K562 (cell line): ENCODE measurements at regions not wholly inside any gene's neighbourhood (a gene's known extent, or its start where the extent isn't known, plus 50 kb on each side); places are given as distances from the start of the nearest gene placed in this dataset.

ENCODE experiments used
- ATAC-seq: fragments of 200-7000 bp; cut with Tn5 transposase; 3 replicates; pipeline ENCODE4 v1.9.1; 2020; ENCODE audit warnings: moderate library complexity
- BruUV-seq: library from RNA; stranded (reverse); fragments of 400-500 nt; replicated peaks from 2 replicates; lab custom pipeline; 2021; lab: Mats Ljungman, UMichigan
- CTCF ChIA-PET: fragments of 300-600 bp; formaldehyde crosslinking; extraction: SDS; loops from one replicate; lab custom pipeline; 2021; ENCODE audit warnings: low intra/inter-chr PET ratio; lab: Yijun Ruan, JAX
- POLR2A ChIA-PET: fragments of 300-600, 350-650 bp; sonication (Branson Sonifier 250); formaldehyde crosslinking; extraction: SDS; loops from one replicate; lab custom pipeline; 2021; ENCODE audit warnings: antibody characterized with exemption, inconsistent platforms; lab: Yijun Ruan, JAX
- DNase-seq, 4 experiments: peaks; one replicate each; pipeline versions ENCODE4 v3.0.0 to v3.0.0-alpha.2; 2011 to 2018; ENCODE audit warnings: low spot score in 3 of 4, mixed read lengths in 3 of 4; ENCODE audit errors: extremely low read depth in 1 of 4
- FAIRE-seq: peaks from 2 replicates; lab custom pipeline; 2011; peaks lifted over from hg19 to GRCh38; lab: Jason Lieb, UNC
- H2AFZ ChIP-seq: 2 replicates; pipeline ENCODE4 v1.6.0; 2011; ENCODE audit warnings: low read depth, low read length, control low read depth, inconsistent platforms
- H3K27ac ChIP-seq: fragments of 200-600 bp; 3 replicates; pipeline ENCODE4 v1.8.0; 2011; ENCODE audit warnings: low read depth, mild to moderate bottlenecking, control low read depth, inconsistent platforms, low read length, moderate library complexity, mixed read lengths; ENCODE audit errors: extremely low read depth
- H3K27me3 ChIP-seq, 2 experiments: fragments of 300-600 bp in 1 of 2; 2 replicates in 1 of 2; 3 replicates in 1 of 2; pipeline versions ENCODE4 v1.6.0 to v1.8.0; 2011; ENCODE audit warnings: inconsistent platforms in 2 of 2, low read length in 2 of 2, mild to moderate bottlenecking in 1 of 2, mixed read lengths in 1 of 2, moderate library complexity in 1 of 2; ENCODE audit not compliant: control insufficient read depth in 2 of 2, insufficient read depth in 2 of 2
- H3K36me3 ChIP-seq: fragments of 300-600 bp; 3 replicates; pipeline ENCODE4 v1.8.0; 2011; ENCODE audit warnings: mild to moderate bottlenecking, low read length, inconsistent platforms; ENCODE audit not compliant: control insufficient read depth, insufficient read depth
- H3K4me1 ChIP-seq, 2 experiments: fragments of 200-600 bp in 1 of 2; replicated peaks in 1 of 2; 2 replicates in 1 of 2; 3 replicates in 1 of 2; pipeline versions ENCODE4 v1.5.1 to v1.8.0; 2011; ENCODE audit warnings: inconsistent platforms in 2 of 2, low read length in 2 of 2, mild to moderate bottlenecking in 1 of 2, mixed read lengths in 1 of 2, moderate library complexity in 1 of 2; ENCODE audit not compliant: control insufficient read depth in 2 of 2, insufficient read depth in 2 of 2
- H3K4me2 ChIP-seq: 2 replicates; pipeline ENCODE4 v1.6.1; 2011; ENCODE audit warnings: low read length, control low read depth, inconsistent platforms, mixed read lengths; ENCODE audit not compliant: insufficient read depth
- H3K4me3 ChIP-seq: fragments of 200-600 bp; sonication (generic), shearing (Covaris generic); 2 replicates; pipeline ENCODE4 v1.5.1; 2016; ENCODE audit warnings: control low read depth, inconsistent platforms
- H3K79me2 ChIP-seq: fragments of 200-600 bp; 3 replicates; pipeline ENCODE4 v1.8.0; 2011; ENCODE audit warnings: low read length, inconsistent platforms; ENCODE audit not compliant: control insufficient read depth, insufficient read depth
- H3K9ac ChIP-seq, 2 experiments: 2 replicates each; pipeline versions ENCODE4 v1.6.0 to v1.6.1; 2011; ENCODE audit warnings: low read depth in 2 of 2, low read length in 2 of 2, control low read depth in 1 of 2, inconsistent platforms in 1 of 2, mild to moderate bottlenecking in 1 of 2, mixed read lengths in 1 of 2; ENCODE audit not compliant: insufficient read depth in 1 of 2
- H3K9me1 ChIP-seq: one replicate; pipeline ENCODE4 v1.6.0; 2011; ENCODE audit warnings: inconsistent platforms, mild to moderate bottlenecking, low read length, moderate library complexity; ENCODE audit not compliant: control insufficient read depth, insufficient read depth
- H3K9me3 ChIP-seq: replicated peaks from 2 replicates; pipeline ENCODE4 v1.5.1; 2011; ENCODE audit warnings: low read depth, low read length, inconsistent platforms; ENCODE audit not compliant: control insufficient read depth, insufficient read depth
- H4K20me1 ChIP-seq: replicated peaks from 2 replicates; pipeline ENCODE4 v1.6.1; 2011; ENCODE audit warnings: low read length, inconsistent platforms, mixed read lengths; ENCODE audit not compliant: control insufficient read depth, insufficient read depth
- DIDO1 ChIP-seq: fragments of 450-650 bp; IDR thresholded peaks from 2 replicates; pipeline ENCODE4 v1.6.1; 2016; ENCODE audit warnings: low read depth, missing biosample characterization, missing genetic modification characterization
- MAFG ChIP-seq: fragments of 450-650 bp; conservative IDR thresholded peaks from 2 replicates; pipeline ENCODE4 v1.6.1; 2016; ENCODE audit warnings: missing genetic modification characterization, missing compliant biosample characterization
- MTA3 ChIP-seq: fragments of 450-650 bp; formaldehyde crosslinking; IDR thresholded peaks from 2 replicates; pipeline ENCODE4 v1.6.1; 2017; ENCODE audit warnings: mild to moderate bottlenecking, borderline replicate concordance
- NFXL1 ChIP-seq: fragments of 450-650 bp; formaldehyde crosslinking; IDR thresholded peaks from 2 replicates; pipeline ENCODE4 v1.4.0; 2021; ENCODE audit warnings: mild to moderate bottlenecking
- RBM14 ChIP-seq: fragments of 200-400 bp; formaldehyde crosslinking; IDR thresholded peaks from 2 replicates; pipeline ENCODE4 v1.6.1; 2018; ENCODE audit warnings: low read depth, mild to moderate bottlenecking, low read length, moderate library complexity, borderline replicate concordance; ENCODE audit not compliant: insufficient read depth
- U2AF1 ChIP-seq: fragments of 200-400 bp; formaldehyde crosslinking; optimal IDR thresholded peaks from 2 replicates; pipeline ENCODE3; 2017; ENCODE audit warnings: mild to moderate bottlenecking, low read depth, low read length, moderate library complexity
- ZNF232 ChIP-seq: sonication (generic); formaldehyde crosslinking; IDR thresholded peaks from 2 replicates; pipeline ENCODE4 v1.8.0; 2022; ENCODE audit warnings: mild to moderate bottlenecking, missing genetic modification reagents
- ZNF551 ChIP-seq: fragments of 250-450 bp; sonication (Bioruptor Pico); IDR thresholded peaks from 2 replicates; pipeline ENCODE4 v1.5.0; 2021; ENCODE audit warnings: mild to moderate bottlenecking, moderate library complexity
- WGBS: fragments of 100-300 bp; shearing (Covaris generic); methylation state at CpG from one replicate; pipeline ENCODE4 v1.1.6; 2016; ENCODE audit warnings: low coverage, mixed read lengths; ENCODE audit not compliant: insufficient coverage; ENCODE audit errors: missing lambda C conversion rate; 5-methylcytosine and 5-hydroxymethylcytosine counted together
- in situ Hi-C: fragments of 300-500 bp; cut with MboI; formaldehyde crosslinking; loops from 4 replicates; pipeline ENCODE4 v1.15.0; 2018; ENCODE audit warnings: inconsistent platforms, mixed read lengths
- intact Hi-C: fragments of 100-400 bp; cut with micrococcal nuclease; formaldehyde crosslinking; loops from 2 replicates; pipeline ENCODE4 v1.14.2; 2022
- TF ChIP-seq, protein P1 (sequence below): fragments of 450-650 bp; formaldehyde crosslinking; IDR thresholded peaks from 2 replicates; pipeline ENCODE4 v1.4.0; 2022; ENCODE audit warnings: missing genetic modification characterization
- TF ChIP-seq, protein P2 (sequence below): fragments of 450-650 bp; IDR thresholded peaks from 2 replicates; pipeline ENCODE4 v1.6.1; 2016; ENCODE audit warnings: mild to moderate bottlenecking
- TF ChIP-seq, protein P3 (sequence below): sonication (generic); formaldehyde crosslinking; IDR thresholded peaks from 2 replicates; pipeline ENCODE4 v1.8.1; 2023; ENCODE audit warnings: mild to moderate bottlenecking, missing genetic modification reagents

DNA sequence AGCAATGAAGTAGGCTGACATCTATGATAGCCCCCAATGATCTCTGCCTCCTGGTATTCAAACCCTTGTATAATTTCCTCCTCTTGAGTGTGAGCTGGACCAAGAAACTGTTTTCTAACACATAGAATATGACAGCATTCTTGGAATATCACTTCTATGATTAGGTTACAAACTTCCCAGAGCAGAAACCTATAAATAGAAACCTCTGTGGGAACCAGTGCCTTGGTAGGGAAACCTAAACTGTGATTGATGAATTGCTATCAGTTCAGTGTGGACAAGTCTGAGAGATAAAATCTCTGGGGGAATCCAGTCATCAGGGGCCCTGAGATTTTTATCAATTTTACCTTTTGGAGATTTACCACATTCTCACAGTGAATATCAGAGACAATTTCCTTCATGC is 756.5 kb upstream of the AGA start:
- TF ChIP-seq, protein P1, sequence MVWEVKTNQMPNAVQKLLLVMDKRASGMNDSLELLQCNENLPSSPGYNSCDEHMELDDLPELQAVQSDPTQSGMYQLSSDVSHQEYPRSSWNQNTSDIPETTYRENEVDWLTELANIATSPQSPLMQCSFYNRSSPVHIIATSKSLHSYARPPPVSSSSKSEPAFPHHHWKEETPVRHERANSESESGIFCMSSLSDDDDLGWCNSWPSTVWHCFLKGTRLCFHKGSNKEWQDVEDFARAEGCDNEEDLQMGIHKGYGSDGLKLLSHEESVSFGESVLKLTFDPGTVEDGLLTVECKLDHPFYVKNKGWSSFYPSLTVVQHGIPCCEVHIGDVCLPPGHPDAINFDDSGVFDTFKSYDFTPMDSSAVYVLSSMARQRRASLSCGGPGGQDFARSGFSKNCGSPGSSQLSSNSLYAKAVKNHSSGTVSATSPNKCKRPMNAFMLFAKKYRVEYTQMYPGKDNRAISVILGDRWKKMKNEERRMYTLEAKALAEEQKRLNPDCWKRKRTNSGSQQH: no peak
- ATAC-seq (no peak), DNase-seq (no peak), FAIRE-seq (no peak)
- no peaks in the 10 kb centered on the region for H3K79me2 ChIP-seq
- no peak overlapping the region for H3K27ac ChIP-seq
- no peaks in the 10 kb centered on the region for H3K36me3 ChIP-seq
- intact Hi-C loops: no loop called here
- H3K27me3 ChIP-seq: no peaks in the 10 kb centered on the region
- no peak overlapping the region for H3K4me3 ChIP-seq
- no peaks in the 10 kb centered on the region for H4K20me1 ChIP-seq
- BruUV-seq: no TSS peak
- CTCF ChIA-PET: no interaction called here
- no peaks in the 10 kb centered on the region for H3K9me1 ChIP-seq
- H3K9me3 ChIP-seq: no peaks in the 10 kb centered on the region
- H3K9ac ChIP-seq: no peak overlapping the region
- H2AFZ ChIP-seq: no peak overlapping the region
- POLR2A ChIA-PET: no interaction called here
- H3K4me1 ChIP-seq: no peaks in the 10 kb centered on the region
- H3K4me2 ChIP-seq: no peak overlapping the region
- in situ Hi-C loops: no loop called here

GRCh38 chr4:178202422-178202821 is 760.2 kb upstream of the AGA start:
- ChIA-PET CTCF (no interaction called here), POLR2A (no interaction called here)
- H3K4me3 ChIP-seq: no peak overlapping the region
- FAIRE-seq (no peak), DNase-seq (no peak), ATAC-seq (no peak)
- no peaks in the 10 kb centered on the region for H3K79me2 ChIP-seq
- H3K9me1 ChIP-seq: no peaks in the 10 kb centered on the region
- H2AFZ ChIP-seq: no peak overlapping the region
- intact Hi-C loops (no loop called here), in situ Hi-C loops (no loop called here)
- H3K27ac ChIP-seq: no peak overlapping the region
- BruUV-seq: no TSS peak
- H3K9ac ChIP-seq: no peak overlapping the region
- no peaks in the 10 kb centered on the region for H3K9me3 ChIP-seq
- 0% methylated on average over 1 of the region's 1 CpG for WGBS
- H3K4me2 ChIP-seq: no peak overlapping the region
- no peaks in the 10 kb centered on the region for H4K20me1 ChIP-seq
- no peaks in the 10 kb centered on the region for H3K36me3 ChIP-seq
- H3K4me1 ChIP-seq: no peaks in the 10 kb centered on the region
- H3K27me3 ChIP-seq: no peaks in the 10 kb centered on the region
- TF ChIP-seq ZNF232 (CRISPR knock-in tag) (no peak), U2AF1 (no peak), NFXL1 (CRISPR knock-in tag) (no peak), DIDO1 (tag) (no peak), MTA3 (no peak), MAFG (tag) (no peak), ZNF551 (CRISPR knock-in tag) (no peak), RBM14 (no peak)
- TF ChIP-seq, protein P2, sequence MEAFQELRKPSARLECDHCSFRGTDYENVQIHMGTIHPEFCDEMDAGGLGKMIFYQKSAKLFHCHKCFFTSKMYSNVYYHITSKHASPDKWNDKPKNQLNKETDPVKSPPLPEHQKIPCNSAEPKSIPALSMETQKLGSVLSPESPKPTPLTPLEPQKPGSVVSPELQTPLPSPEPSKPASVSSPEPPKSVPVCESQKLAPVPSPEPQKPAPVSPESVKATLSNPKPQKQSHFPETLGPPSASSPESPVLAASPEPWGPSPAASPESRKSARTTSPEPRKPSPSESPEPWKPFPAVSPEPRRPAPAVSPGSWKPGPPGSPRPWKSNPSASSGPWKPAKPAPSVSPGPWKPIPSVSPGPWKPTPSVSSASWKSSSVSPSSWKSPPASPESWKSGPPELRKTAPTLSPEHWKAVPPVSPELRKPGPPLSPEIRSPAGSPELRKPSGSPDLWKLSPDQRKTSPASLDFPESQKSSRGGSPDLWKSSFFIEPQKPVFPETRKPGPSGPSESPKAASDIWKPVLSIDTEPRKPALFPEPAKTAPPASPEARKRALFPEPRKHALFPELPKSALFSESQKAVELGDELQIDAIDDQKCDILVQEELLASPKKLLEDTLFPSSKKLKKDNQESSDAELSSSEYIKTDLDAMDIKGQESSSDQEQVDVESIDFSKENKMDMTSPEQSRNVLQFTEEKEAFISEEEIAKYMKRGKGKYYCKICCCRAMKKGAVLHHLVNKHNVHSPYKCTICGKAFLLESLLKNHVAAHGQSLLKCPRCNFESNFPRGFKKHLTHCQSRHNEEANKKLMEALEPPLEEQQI: no peak
- TF ChIP-seq, protein P3, sequence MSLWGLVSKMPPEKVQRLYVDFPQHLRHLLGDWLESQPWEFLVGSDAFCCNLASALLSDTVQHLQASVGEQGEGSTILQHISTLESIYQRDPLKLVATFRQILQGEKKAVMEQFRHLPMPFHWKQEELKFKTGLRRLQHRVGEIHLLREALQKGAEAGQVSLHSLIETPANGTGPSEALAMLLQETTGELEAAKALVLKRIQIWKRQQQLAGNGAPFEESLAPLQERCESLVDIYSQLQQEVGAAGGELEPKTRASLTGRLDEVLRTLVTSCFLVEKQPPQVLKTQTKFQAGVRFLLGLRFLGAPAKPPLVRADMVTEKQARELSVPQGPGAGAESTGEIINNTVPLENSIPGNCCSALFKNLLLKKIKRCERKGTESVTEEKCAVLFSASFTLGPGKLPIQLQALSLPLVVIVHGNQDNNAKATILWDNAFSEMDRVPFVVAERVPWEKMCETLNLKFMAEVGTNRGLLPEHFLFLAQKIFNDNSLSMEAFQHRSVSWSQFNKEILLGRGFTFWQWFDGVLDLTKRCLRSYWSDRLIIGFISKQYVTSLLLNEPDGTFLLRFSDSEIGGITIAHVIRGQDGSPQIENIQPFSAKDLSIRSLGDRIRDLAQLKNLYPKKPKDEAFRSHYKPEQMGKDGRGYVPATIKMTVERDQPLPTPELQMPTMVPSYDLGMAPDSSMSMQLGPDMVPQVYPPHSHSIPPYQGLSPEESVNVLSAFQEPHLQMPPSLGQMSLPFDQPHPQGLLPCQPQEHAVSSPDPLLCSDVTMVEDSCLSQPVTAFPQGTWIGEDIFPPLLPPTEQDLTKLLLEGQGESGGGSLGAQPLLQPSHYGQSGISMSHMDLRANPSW: no peak
